Osteocyte (in vitro differentiated cells): ENCODE measurements at regions not wholly inside any gene's neighbourhood (a gene's known extent, or its start where the extent isn't known, plus 50 kb on each side); places are given as distances from the start of the nearest gene placed in this dataset.

Experiments
- DNase-seq: peaks from one replicate; pipeline ENCODE4 v3.0.0; 2021; ENCODE audit warnings: mixed read lengths; ENCODE audit not compliant: unreplicated experiment; ENCODE audit errors: extremely low spot score
- H3K27ac Mint-ChIP-seq: one replicate; pipeline ENCODE4 v1.8.0; 2021; ENCODE audit warnings: mild to moderate bottlenecking, mixed read lengths; ENCODE audit not compliant: unreplicated experiment
- H3K27me3 Mint-ChIP-seq: one replicate; pipeline ENCODE4 v1.8.0; 2021; ENCODE audit warnings: mixed read lengths; ENCODE audit not compliant: unreplicated experiment
- H3K36me3 Mint-ChIP-seq: one replicate; pipeline ENCODE4 v1.8.0; 2021; ENCODE audit warnings: mixed read lengths; ENCODE audit not compliant: unreplicated experiment
- H3K4me1 Mint-ChIP-seq: one replicate; pipeline ENCODE4 v1.8.0; 2021; ENCODE audit warnings: mixed read lengths; ENCODE audit not compliant: unreplicated experiment
- H3K4me3 Mint-ChIP-seq: one replicate; pipeline ENCODE4 v1.8.0; 2021; ENCODE audit warnings: mild to moderate bottlenecking, moderate library complexity, mixed read lengths; ENCODE audit not compliant: unreplicated experiment
- H3K9me3 Mint-ChIP-seq: one replicate; pipeline ENCODE4 v1.8.0; 2021; ENCODE audit warnings: mixed read lengths; ENCODE audit not compliant: unreplicated experiment
- CTCF ChIP-seq: fragments of 200-600 bp; sonication (generic); IDR thresholded peaks from 2 replicates; pipeline ENCODE4 v1.5.0; 2021; ENCODE audit warnings: antibody characterized with exemption, mild to moderate bottlenecking, moderate library complexity

GRCh38 chr7:30212701-30213111 is 71.7 kb upstream of the ZNRF2 start:
- TF ChIP-seq CTCF = no peak
- H3K27me3 Mint-ChIP-seq = peaks cover 66% of the 10 kb centered on the region
- H3K9me3 Mint-ChIP-seq = no peaks in the 10 kb centered on the region
- no peak overlapping the region for H3K4me3 Mint-ChIP-seq
- DNase-seq = no peak
- H3K27ac Mint-ChIP-seq = no peak overlapping the region
- H3K36me3 Mint-ChIP-seq = no peaks in the 10 kb centered on the region
- no peaks in the 10 kb centered on the region for H3K4me1 Mint-ChIP-seq

GRCh38 chr7:30213637-30214036 is 70.8 kb upstream of the ZNRF2 start:
- peaks cover 1% of the 10 kb centered on the region for H3K36me3 Mint-ChIP-seq
- no peak for TF ChIP-seq CTCF

GRCh38 chr7:30214651-30215137 is 69.7 kb upstream of the ZNRF2 start:
- no peak for DNase-seq
- Mint-ChIP-seq H3K27me3 (peaks cover 83% of the 10 kb centered on the region), H3K4me1 (no peaks in the 10 kb centered on the region), H3K9me3 (peaks cover 15% of the 10 kb centered on the region), H3K36me3 (peaks cover 3% of the 10 kb centered on the region), H3K27ac (no peak overlapping the region), H3K4me3 (no peak overlapping the region)
- no peak for TF ChIP-seq CTCF

More at GRCh38 chr7:30213637-30214036, 70.8 kb upstream of the ZNRF2 start:
- Mint-ChIP-seq H3K27ac (no peak overlapping the region), H3K9me3 (peaks cover 4% of the 10 kb centered on the region), H3K27me3 (peaks cover 74% of the 10 kb centered on the region), H3K4me3 (no peak overlapping the region), H3K4me1 (no peaks in the 10 kb centered on the region)
- no peak for DNase-seq

DNA sequence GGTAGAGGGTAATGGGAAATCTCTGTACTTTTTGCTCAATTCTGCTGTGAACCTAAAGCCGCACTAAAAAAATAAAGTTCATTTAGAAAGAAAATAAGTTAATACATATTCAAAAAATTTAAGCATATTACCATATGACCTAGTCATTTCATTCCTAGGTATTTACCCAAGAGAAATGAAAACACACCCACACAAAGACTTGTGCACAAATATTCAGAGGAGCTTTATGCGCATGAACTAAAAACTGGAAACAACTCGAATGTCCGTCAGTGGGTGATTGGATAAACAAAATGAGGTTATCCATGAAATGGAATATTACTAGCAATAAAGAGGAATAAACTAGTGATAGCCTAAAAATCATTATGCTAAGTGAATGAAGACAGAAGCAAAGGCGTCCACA is 62.6 kb upstream of the ZNRF2 start:
- TF ChIP-seq CTCF = no peak
- Mint-ChIP-seq H3K4me3 (no peak overlapping the region), H3K36me3 (peaks cover 3% of the 10 kb centered on the region), H3K27ac (no peak overlapping the region), H3K27me3 (peaks cover 47% of the 10 kb centered on the region), H3K9me3 (peaks cover 30% of the 10 kb centered on the region), H3K4me1 (peaks cover 11% of the 10 kb centered on the region)
- DNase-seq = no peak

- Mint-ChIP-seq H3K27me3 (peaks cover 38% of the 10 kb centered on the region), H3K4me1 (peaks cover 11% of the 10 kb centered on the region), H3K36me3 (peaks cover 3% of the 10 kb centered on the region), H3K4me3 (no peak overlapping the region), H3K9me3 (peaks cover 30% of the 10 kb centered on the region), H3K27ac (no peak overlapping the region)
- TF ChIP-seq CTCF = no peak
- peak; percentile 65 for DNase-seq
These were observed 61.7 kb upstream of the ZNRF2 start for GRCh38 chr7:30222515-30223215.
